AG20443 (cell line): ENCODE measurements at regions not wholly inside any gene's neighbourhood (a gene's known extent, or its start where the extent isn't known, plus 50 kb on each side); places are given as distances from the start of the nearest gene placed in this dataset.
"Not testable (repeated sequence)": the region's sequence is repeated elsewhere in the genome, so short reads cannot be mapped to it uniquely, and the experiment has no call there.

ENCODE experiments used
- DNase-seq: peaks from one replicate; pipeline ENCODE4 v3.0.0; 2012; ENCODE audit warnings: low spot score, mixed read lengths

DNA sequence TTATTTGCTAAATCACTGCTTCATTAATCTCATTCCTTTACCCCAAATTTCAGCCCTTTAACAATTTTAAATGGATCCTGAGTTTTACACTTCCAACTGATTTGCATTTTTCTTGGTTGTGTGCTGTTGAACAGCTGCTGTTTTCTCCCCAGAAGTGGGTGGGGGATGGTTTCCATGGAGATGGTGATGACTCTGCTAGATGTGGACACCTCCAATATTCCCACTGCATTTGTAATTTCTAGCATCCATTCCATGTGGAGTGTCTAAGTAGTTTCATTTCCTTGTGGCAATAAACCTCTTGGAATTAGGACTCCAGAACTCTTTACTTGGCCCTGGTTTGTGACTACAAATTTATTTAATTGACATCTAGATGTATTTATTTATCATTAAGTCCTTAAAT is 330.4 kb downstream of the GBA3 start:
- DNase-seq = peak; percentile 21

DNA sequence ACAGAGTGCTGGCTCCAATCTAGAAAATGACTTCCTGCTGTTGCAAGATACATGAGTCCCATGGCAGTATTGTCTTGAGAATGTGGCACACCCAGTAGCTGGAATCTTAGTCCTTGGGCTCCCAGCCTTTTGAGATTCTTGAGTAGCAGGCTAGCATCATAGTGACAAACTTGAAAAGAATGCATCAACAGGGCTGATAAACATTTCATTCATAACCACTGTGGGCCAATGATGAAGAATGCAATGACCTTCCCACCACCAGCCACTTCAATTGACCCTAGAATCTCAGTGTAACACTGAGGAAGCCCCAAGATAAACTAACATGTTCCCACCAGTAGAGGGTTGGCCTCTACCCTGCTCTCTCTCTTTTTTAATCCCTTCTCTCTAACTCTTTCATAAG is 329.3 kb downstream of the GBA3 start:
- peak; percentile 88 for DNase-seq

DNA sequence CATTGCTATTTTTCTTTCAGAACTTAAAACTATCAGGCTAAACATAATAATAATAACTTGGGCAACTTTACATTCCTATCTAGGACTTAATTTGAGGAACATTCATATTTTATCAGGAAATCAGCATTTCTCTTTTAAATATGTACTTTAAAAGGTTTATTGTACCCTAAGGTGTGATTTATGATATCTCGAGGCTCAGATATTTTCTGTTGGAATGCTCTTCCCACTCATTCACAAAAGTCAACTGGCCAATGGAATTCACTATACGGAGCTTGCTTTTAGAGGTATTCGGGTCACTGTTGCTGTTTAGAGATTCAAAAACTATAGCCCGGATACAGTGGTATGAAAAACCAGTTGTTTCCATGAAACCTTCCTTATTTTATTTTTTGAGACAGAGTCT is 328.3 kb downstream of the GBA3 start:
- no peak for DNase-seq

DNA sequence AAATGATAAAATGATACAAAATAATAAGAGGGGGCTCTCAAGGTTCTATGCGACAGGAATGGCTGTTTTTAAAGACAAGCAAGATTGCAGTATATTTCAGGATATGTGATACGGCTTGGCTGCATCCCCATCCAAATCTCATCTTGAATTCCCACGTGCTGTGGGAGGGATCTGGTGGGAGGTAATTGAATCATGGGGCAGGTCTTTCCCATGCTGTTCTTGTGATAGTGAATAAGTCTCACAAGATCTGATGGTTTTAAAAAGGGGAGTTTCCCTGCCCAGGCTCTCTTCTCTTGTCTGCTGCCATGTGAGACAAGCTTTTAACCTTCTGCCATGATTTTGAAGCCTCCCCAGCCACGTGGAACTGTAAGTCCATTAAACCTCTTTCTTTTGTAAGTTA is 327.7 kb downstream of the GBA3 start:
- DNase-seq = not testable (repeated sequence)

DNA sequence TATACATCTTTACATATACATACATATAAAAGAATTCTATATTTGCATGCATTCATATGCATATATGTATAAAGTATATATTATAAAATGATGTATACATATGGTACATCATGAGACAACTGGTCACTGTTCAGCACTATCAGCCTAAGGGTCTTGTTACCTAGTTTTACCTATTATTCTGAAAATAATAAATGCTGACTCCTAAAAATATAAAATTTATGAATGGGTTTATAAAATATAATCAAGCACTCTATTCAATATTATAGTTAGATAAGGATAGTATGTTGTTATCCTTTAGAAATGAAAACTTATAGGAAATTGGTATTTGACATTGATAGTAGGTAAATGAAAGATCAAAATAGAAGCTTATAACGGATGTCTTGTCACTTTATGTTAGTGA is 324.2 kb downstream of the GBA3 start:
- DNase-seq = no peak

- no peak for DNase-seq
Observed at GRCh38 chr4:23015821-23016220, 323.1 kb downstream of the GBA3 start.

DNA sequence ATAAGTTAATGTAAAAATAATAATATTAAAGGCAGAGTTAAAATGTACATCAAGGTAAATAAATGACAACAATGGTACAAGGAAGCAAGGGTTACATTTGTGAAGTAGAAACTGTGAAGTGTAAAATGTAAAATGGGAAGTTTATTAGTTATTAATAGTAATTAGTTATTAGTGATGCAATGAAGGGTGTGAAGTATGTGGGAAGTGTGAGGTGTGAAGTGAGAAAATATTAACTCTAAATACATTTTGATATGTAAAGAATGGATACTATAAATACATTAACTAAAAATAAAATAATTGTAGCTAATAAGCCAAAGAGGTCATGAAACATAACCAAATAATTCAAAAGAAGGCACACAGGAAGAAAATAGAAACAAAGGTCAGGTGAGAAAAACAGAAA is 316.4 kb downstream of the GBA3 start:
- no peak for DNase-seq

GRCh38 chr4:23006756-23007155 is 314.0 kb downstream of the GBA3 start:
- peak; percentile 40 for DNase-seq

GRCh38 chr4:23005691-23006090 is 313.0 kb downstream of the GBA3 start:
- no peak for DNase-seq

DNA sequence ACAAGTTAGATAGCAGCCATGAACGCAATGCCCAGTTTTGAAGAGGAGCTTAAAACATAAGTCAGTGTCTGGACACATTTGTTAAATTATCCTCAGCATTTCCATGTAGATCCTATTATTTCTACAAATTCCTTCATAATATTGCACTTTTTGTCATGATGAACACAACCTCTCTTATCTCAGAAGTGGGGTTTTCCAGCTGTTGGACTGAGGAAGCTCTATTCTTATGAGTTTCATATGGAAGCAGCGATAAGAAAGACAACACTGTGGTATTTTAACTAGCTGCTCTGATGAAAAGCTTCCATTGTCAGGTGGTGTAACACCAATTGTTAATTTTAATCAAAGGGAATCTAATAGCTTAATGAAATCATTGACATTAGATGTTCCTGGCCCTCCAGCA is 308.7 kb downstream of the GBA3 start:
- DNase-seq = no peak

- DNase-seq = no peak
Observed at GRCh38 chr4:22999419-22999818, 306.7 kb downstream of the GBA3 start.

DNA sequence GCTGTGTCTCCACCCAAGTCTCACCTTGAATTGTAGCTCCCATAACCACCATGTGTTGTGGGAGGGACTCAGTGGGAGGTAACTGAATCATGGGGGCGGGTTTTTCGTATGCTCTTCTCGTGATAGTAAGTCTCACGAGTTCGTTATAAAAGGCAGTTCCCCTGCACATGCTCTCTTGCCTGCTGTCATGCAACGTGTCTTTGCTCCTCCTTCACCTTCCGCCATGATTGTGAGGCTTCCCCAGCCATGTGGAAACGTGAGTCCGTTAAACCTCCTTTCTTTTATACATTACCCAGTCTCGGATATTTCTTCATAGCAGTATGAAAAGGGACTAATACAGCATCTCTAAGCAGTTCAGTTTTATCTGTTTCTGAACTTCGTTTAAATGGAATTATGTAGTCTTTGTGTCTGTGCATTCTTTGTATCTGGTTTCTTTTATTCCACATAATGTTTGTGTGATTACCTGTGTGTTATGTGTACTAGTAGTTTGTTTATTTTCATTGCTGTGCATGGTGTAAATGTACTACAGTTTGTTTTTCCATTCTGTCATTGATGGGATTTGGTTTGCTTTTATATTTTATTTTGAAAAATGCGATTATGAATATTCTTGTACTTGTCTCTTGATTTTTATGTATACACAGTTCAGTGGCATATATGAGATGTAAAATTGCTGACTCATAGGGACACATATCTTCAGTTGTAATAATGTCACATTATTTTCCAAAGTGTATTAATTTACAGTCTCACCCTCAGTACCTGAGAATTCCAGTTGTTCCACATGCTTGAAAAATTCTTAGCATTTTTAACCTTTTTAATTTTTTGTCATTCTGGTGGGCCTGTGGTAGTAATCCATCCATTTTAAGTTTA is 304.9 kb downstream of the GBA3 start:
- DNase-seq = no peak

- peak; percentile 14 for DNase-seq
Observed at GRCh38 chr4:22991576-22991975, 298.8 kb downstream of the GBA3 start.

GRCh38 chr4:22988526-22988925 is 295.8 kb downstream of the GBA3 start:
- peak; percentile 12 for DNase-seq

GRCh38 chr4:22987870-22988269 is 295.1 kb downstream of the GBA3 start:
- DNase-seq = peak; percentile 66

DNA sequence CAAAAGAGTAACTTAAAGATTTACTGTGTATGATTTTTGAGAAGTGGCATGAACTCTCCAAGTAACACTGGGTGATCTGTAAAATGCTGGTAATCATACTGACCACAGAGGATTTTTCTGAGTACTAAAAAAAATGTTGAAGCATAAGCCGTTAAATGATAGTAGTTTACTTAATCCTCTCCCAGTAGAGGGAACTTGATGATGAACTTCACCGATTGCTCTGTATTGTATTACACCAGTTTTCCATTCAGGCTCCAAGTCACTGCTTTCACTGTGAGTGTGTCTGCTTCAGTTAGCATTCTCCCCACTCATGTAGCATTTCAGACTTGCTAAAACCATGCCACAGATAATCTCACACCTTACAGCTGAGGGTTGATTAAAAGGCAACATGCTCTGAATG is 294.1 kb downstream of the GBA3 start:
- no peak for DNase-seq

- DNase-seq = no peak
Observed at GRCh38 chr4:22986262-22986661, 293.5 kb downstream of the GBA3 start.

- DNase-seq = no peak
Observed at GRCh38 chr4:22984390-22984789, 291.7 kb downstream of the GBA3 start.

GRCh38 chr4:22978656-22979055 is 285.9 kb downstream of the GBA3 start:
- no peak for DNase-seq

DNA sequence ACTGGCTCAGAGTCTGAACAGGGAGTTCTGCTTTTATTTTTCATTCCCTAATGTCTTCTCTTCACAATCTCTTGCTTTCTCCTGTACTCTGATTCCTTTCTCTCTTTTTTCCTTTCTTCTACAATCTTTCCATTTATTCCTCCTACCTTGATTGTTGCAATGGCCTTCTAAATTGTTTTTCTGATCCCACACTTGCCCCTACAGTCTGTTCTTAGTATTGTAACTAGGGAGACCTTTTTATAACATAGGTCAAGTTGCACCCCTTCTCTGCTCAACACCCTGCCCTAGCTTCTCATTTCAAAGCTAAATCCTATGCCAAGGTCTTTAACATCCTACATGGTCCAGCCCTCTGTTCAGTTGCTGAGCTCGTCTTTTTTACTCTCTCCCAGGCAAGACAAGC is 277.9 kb downstream of the GBA3 start:
- no peak for DNase-seq

- peak; percentile 18 for DNase-seq
Observed at GRCh38 chr4:22969287-22969896, 276.7 kb downstream of the GBA3 start.

DNA sequence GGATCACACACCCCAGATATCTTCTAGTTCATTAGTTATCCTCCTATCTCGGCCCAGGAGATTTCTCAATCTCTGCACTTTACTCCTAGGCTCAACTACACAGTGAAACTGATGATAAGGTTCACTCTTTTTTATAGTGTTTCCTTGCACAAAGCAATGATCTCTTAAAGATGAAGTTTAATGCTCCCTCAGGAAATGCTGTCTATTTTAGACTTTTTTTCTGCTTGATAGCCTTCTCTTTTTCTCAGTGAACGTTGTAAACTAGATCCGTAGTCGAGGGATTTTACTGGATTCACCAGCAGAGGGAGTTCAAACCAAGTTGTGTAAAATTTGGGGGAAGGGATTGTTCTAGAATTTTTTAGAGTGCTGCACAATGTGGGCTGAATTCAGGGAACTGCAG is 269.6 kb downstream of the GBA3 start:
- DNase-seq = peak; percentile 47

DNA sequence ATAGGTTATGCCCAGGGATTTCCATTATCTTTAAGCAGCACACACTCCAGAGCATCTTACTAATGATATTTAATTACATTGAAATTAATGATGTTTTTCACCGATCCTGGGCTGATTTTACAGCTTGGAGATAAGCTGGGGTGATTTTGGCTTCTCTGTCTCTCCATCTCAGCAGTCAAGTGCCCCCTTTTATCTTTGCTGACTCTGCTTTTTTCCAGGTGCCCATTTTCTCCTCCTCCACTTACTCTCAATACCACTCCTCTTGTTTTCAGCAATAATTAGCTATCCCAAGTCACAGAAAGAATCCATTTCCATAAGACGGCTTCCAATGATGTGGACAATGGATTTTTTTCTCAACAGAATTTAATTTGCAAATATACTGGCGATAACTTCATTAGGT is 266.7 kb downstream of the GBA3 start:
- DNase-seq = no peak
